NCI-H69 (cell line): ENCODE measurements at regions not wholly inside any gene's neighbourhood (a gene's known extent, or its start where the extent isn't known, plus 50 kb on each side); places are given as distances from the start of the nearest gene placed in this dataset.
A peak's percentile ranks its signal among the peaks of the same experiment; 100 is the strongest.

Source experiments
- DNase-seq: peaks from one replicate; lab custom pipeline; 2025; lab: John Stamatoyannopoulos, UW

DNA sequence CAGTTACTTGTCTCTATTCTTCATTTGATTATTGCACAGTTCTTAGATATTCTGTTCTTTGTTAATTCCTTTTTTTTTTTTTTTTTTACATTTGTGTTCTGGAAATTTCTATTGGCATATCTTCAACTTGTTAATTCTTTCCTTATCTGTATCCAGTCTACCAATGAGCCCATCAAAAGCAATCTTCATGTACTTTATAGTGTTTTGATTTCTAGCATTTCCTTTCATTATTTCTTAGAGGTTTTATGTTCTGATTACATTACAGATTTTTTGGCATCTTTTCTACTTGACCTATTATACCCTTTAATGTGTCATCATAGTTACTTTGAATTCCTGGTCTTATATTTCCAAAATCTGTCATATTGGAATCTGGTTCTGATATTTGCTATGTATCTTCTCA lies 2194.8 kb downstream of the PCDH9 start:
- DNase-seq: no peak

DNA sequence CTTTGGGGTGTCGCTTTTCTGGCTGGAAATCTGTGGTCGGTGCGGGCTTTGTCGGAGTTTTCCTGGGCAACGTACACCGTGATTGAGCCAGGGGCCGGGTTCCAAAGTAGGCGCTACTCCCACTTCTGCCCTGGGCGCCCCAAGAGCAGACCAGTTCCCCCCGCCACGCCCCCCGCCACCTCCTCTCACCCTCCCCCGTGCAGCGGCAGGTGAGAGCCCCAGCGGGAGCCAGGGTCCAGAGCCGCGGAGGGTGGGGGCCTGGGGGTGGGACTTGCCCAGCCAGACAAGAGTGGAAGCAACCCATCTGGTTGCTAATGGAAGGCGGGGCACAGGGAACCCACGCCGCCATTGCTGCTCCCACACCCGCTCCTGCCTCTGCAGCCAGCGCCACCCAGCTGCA lies 2195.9 kb downstream of the PCDH9 start:
- DNase-seq: no peak

DNA sequence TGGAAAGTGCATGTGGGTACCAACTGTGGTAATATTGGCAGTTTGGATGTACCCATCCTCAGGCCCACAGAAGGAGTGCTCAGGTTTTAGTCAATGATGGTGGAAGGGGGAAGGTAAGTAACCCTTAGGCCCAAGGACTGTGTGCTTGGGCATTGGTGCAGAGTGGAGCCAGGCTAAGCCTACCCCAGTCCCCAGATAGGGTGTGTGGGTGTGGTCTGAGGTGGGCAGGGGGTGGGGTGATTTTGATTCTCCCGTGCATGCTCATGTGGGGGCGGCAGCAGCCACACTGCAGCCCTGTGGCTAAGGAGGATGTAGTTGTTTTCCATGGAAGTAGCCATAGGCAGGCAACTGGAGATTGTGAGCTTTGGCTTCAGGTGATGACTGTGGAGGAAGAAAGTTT lies 2197.3 kb downstream of the PCDH9 start:
- DNase-seq: no peak

DNA sequence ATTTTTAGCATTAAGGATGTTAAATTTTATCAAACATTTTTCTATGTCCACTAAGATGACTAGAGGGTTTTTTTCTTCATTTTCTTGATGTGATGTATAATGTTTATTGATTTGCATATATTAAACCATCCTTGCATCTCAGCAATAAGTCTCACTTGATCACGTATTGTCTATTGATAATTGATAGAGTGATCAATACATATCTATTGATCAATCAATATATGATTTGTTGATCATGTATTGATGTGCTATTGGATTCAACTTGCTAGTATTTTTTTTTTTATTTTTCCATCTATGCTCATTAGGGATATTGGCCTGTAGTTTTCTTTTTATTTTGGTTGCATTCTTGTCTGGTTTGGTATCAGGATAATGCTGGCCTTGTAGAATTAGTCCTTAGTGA lies 2202.0 kb downstream of the PCDH9 start:
- no peak for DNase-seq

DNA sequence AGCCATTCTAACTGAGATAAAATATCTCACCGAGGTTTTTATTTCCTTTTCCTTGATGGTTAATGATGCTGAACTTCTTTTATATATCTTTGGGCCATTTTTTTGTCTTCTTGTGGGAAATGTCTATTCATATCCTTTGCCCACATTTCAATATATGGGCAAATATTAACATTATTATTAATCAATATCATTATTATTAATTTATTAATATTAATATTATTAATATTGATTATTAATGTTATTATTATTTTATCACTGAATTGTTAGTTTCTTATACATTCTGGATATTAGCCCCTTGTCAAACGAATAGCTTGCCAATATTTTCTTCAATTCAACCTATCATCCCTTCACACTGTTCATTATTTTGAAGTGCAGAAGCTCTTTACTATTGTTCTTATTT lies 2203.6 kb downstream of the PCDH9 start:
- DNase-seq: no peak

DNA sequence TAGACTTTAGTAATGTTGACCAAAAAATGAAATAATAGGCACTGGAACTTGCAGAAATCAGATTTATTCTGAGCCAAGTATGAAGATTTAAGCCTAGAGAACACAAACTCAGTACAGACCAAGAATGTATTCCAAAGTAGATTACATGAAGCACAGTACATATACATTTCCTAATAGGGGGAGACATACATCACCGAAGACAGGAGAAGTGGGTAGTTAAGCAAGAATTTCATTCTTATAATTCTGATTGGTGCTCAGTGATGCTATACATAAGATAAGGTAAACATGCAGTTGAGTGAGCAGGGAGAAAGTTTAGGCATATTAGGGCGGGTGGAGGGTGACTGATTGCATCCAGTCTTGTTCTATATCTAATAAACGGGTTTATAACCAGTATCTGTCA lies 2218.8 kb downstream of the PCDH9 start:
- no peak for DNase-seq

DNA sequence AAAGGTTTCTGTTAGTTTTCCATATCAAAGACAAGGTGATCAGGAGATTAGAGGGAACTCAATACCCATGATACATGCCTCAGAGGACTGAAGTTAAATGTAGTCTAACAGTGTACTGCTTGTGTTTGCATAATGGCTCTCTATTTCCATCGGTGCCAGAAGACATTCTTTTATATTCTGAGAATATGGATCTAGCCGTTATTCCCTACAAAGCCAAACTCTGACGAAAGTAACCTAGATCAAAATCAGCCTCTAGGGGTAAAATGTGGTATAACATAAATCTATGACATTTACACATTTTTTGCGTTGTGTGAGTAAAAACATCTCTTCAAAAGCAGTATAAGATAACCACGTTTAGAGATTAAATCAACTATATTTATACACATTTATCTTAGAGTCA lies 2232.7 kb downstream of the PCDH9 start:
- no peak for DNase-seq

DNA sequence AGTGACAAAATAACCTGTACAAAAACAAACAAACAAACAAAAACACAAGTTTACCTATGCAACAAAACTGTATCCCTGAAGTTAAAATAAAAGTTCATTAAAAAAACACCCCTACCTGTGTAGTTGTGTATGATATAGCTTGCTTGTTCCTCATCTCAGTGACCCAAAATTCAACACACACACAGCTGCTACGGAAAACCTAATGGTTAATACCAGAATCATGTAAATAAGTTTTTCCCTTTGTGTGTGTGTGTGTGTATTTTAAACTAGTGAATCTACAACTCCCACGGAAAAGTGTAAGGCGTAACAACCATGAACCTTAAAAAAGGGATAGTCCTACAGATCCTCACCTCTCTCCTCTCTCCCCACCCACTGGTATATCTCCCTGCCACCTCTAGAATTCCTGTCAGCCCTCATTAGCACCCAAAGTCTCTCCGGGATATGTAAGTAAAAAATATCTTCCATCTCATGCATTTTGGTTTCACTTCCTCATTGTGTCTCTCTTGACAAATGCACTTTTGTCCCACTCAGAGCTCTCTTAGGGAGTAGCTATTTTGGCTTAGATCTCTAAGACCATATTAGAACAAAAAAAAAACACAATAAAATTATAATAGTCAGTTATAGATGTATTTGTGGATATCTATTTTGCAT lies 2236.5 kb downstream of the PCDH9 start:
- no peak for DNase-seq

DNA sequence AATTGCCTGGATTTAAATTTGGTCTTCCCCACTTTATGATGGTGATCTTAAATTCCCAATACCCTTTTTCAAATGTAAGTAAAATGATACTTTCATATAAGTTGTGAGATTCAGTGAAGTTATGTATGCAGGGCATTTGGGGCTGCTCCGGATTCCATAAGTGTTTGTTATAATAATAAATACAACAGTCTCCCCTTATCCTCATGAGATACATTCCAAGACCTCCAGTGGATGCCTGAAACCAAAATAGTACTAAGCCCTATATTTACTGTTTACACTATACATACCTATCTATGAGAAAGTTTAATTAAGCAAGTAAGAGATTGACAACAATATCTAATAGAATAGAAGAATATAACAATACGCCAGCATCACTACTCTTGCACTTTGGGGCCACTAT lies 2237.8 kb downstream of the PCDH9 start:
- DNase-seq: no peak

DNA sequence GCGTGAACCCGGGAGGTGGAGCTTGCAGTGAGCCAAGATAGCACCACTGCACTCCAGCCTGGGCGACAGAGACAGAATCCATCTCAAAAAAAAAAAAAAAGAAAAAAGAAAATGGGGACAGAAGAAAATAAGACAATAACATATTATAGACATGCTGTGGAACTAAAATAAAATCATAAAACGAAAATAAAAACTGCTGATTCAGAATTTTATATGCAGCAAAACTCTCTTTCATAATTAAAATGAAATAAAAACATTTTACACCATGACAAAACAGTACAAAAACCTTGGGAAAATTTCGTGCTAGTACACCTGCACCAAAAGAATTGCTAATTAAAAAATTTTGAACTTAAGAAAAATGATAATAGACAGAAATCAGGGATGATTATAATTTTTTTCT lies 2245.1 kb downstream of the PCDH9 start:
- DNase-seq: no peak

DNA sequence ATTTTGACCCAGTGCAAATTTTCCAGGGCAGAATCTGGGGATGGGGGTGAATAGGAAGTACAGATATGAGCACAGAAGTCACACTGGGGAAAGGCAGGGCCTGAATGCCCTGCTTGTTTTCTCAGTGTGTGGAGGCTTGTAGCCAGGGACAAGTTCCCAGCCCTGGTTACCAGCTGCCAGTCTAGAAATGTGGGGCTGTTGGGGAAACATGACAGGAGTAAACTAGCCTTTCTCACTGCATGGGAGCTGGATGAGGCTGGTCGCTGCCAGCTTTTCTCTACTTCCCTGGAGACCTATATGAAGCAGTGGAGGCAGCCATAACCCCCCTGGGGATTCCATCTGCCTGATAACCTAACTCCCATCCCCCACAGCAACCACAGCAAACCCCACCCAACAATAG lies 2267.7 kb downstream of the PCDH9 start:
- DNase-seq: peak; percentile 68

DNA sequence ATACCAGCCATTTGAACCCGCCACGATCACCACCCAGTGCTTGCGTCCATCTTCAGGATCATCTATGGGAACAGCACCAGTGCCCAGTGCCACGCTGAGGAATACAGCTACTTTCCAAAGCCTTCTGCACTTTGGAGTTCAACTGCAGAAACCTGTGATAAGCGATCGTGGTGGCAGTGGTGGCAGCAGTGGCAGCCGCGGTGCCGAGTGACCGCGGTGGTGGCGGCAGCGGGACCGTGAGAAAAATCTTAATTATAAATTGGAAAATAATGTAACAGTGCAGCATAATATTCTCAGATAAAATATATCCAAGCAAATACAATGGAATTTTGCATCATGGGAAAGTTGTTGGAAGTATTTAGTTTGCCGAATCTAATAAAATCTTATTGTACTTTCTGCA lies 2270.9 kb downstream of the PCDH9 start:
- no peak for DNase-seq

DNA sequence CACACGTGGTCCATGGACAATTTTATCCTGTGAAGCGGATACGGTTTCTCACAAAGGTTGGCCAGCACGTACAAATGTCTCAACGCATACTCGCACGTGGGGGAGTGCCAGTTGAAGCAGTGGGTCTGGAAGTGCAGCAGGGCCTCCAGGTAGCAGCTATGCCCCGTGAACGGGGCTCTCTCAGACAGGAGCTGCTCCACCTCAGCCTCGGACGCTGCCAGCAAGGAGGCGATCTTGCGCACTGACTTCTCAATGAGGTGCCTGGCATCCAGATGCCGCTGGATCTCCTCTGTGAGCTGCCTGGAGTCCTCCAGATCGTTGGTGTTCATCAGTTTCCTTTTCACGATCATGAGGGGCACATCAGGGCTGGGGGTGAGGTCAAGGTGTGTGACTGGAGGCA lies 2272.0 kb downstream of the PCDH9 start:
- no peak for DNase-seq

DNA sequence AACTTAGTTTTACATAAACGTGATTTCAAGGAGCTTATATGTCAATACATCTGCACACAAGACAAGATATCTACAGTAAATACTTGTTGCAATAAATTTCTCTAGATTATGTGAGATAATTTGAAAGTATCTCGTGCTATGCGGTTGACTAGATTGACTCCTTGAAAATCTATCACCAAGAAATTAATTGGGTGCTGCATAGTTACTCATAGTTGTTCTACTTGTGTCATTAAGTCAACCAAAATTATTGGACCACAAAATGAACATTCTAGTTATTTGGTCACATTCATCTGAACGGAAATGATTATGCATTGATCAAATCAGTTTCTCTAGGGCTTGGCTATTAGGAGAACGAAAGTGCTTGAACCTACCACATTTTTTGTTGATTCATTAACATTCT lies 2291.5 kb downstream of the PCDH9 start:
- no peak for DNase-seq

DNA sequence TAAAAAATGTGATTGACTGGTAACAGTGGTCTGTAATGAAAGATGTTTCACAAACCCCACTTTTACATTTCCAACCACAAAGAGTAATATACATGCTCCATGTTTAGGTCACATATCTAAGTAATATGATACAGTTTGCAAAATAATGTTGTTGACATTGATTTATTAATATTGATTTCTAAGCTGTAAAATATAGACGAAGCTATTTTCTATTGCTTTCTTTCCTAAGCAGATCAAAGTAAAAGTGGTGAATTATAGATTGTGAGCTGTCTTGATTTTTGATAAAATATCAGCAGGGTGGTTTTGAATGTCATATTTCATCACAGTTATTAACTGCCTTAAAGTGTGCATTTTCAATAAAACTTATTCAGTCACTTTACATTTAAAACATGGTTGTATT lies 2292.8 kb downstream of the PCDH9 start:
- peak; percentile 44 for DNase-seq

DNA sequence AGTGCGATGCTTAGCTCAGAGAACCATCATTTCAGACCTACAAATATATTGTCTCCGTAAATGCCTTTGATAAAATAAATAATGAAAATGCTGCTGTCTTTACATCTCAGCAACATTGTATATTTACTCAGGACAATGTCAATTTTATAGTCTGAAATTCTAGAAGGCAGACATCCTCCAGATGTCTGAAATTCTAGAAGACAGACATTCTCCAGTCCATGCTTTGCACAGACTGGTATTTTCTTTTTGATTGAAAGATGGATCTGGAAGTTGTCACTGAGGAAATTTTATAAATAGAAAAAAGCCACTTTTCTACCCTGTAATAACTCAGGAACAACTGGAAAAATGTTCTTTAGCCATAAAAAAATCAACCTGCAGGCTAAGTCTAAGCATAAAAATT lies 2293.3 kb downstream of the PCDH9 start:
- DNase-seq: peak; percentile 66

DNA sequence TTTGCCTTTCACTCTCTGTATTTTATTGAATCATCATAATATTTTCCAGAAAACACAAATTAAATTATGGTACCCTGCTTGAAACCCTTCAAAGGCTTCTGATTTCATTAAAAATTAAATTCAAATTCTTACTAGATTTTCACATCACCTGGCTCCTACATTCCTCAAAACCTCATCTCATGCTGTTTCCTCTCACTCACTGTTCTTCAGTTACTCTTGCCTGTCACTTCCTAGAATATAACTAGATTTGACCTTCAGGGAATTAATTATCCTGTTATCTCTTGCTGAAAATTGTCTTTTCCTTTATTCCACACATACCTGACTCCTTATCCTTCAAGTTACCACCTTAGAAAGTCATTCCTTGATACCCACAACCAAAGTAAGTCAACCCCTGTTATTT lies 2294.7 kb downstream of the PCDH9 start:
- DNase-seq: no peak

DNA sequence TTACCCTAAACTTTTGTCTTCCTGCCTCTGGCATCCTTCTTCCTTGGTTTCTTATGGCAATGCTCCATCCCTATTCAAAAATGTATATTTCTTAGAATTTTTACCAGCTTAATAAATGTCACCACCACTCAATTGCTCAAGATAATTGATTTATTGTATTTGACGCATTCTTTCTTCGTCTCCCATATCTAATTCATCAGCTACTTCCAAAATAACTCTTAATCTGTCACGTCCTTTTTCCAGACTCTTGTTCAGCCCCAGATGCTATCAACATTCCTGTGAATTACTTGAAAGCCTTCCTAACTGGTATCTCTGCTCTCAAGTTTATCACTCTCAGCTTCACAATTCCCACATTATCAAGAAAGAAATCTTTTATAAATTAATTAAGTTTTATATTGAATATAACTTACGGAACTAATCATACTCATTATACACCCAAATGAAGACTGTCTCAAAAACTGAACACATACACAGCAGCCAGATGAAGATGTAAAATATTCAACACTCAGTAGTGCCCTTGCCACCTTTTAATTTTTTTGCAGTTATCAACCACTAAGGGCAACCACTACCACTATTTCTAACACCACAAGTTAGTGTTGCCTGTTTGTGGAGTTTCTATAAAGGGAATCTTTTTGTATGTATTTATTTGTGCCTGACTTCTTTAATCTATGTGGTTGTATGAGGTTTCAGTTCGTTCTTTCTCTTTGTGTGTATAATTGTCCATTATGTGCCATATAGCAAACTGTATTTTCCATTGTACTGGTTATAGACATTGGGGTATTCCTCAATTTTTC lies 2295.4 kb downstream of the PCDH9 start:
- DNase-seq: no peak

DNA sequence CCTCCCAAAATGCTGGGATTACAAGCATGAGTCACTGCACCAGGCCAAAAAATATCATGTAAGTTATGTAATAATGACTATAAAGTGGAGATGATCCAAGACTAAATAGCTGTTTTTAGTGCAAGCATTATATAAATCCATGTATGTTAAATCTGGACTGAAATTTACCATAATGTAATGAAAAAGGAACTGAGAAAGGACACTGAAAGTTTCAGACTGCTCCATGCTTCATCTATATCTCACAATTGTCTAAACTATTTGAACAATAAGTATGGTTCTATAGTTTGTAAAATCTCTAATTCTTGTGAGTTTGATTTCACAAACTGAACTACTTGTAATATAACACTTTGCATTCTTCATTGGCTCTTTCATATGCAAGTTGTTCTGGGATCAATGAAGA lies 2299.5 kb downstream of the PCDH9 start:
- no peak for DNase-seq

DNA sequence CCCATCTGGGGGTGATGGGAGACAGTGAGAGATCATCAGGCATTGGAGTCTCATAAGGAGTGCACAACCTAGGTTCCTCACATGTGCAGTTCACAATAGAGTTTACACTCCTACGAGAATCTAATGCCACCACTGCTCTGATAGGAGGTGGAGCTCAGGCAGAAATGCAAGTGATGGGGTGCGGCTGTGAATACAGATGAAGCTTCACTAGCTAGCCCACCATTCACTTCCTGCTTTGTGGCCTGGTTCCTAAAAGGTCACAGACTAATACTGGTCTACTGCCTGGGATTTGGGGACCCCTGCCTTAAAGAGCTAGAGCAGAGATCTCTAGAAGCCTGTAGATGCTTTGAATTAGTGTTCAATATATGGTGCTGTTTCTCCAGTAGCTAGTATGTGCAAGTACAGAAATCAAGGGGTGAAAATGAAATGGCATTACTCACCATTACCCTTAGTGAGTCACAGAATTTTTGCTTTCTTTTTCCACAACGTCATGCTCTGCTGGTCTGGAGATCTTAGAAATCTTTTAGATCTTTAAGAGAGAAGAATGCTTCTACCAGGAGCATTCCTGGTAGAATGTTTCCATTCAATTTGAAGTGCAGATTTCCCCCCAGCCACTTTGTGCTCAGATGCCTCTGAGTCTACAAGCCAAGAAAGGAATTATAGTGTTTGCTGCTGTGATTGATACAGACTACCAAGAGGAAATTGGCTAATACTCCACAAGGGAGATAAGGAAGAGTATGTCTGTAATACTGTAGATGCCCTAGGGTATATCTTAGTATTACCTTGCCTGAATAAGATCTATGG lies 2301.2 kb downstream of the PCDH9 start:
- no peak for DNase-seq

DNA sequence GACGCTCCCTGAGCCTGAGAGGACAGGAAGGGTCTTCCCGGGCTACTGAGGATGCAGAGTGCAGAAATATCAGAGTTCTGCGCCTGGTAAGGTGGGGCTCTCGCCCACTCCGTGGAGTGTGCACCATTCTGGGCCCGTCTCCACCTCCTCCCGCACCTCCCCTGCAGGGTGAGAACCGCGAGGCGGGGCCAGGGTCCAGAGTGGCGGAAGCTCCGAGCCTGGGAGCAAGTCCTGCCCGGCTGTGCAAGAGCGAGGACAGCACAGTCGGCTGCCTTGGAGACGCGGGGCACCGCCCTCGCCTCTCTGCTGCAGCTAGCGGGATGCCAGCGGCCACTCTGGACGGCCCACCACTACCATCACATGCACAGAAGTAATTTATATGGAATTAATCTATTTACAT lies 2304.4 kb downstream of the PCDH9 start:
- DNase-seq: no peak

DNA sequence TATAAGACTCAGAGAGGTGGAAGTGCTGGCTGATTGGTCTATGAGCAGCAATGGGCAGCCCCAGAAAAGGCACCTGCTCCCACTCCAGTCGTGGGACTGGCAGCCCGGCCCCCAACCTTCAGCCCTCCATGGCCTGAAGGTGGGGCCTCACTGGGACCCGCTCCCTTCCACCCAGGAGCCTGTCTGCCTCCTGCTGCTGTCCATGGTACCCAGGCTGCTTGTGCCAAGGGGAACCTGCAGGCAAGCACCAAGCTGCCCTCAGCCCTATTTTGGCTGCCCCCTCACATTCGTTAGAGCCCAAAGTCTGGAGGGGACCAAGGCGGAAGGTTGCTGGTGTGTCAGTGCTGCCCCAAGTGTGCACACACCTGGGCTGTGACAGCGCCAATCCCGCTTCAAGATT lies 2304.9 kb downstream of the PCDH9 start:
- DNase-seq: no peak

DNA sequence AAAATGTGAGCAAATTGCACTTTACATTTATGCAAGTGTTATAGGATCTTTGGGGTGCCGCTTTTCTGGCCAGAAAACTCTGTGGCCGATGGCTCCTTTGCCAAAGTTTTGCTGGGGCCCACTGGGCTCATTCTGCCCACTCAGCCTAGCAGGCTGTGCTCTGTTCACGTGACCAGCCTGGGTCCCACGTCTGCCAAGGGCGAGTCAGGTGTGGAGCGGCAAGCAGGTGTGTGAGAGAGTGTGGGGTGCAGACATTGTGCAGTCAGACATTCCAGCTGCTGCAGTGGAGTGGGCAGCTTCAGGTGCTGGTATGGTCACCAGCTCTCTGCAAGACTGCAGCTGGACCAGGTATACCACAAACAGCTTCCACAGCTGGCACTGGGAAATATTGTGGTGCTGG lies 2305.7 kb downstream of the PCDH9 start:
- no peak for DNase-seq
